ENCODE measurements at regions not wholly inside any gene's neighbourhood (a gene's known extent, or its start where the extent isn't known, plus 50 kb on each side); places are given as distances from the start of the nearest gene placed in this dataset.
"Not testable (repeated sequence)": the region's sequence is repeated elsewhere in the genome, so short reads cannot be mapped to it uniquely, and the experiment has no call there.

DNA sequence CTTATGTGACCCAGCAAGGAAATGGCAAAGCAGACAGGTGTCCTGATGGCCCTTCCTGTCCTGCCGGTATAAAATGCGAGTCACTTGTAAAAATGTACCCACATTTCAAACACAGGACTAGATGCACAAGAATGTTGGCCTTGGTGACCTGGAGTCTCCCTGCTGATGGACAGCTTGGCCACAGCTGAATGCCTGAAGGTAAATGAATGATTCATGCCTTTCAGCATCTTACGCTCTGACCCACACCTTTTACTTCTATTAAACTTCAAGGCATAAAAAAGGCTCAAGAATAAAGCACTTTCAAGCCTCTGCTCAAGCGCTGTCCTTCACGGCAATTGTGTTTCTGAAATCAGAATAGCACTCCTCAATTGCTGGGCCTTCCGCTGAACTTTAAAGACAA is 228.0 kb upstream of the SLCO3A1 start:
- no peak for DNase-seq

DNA sequence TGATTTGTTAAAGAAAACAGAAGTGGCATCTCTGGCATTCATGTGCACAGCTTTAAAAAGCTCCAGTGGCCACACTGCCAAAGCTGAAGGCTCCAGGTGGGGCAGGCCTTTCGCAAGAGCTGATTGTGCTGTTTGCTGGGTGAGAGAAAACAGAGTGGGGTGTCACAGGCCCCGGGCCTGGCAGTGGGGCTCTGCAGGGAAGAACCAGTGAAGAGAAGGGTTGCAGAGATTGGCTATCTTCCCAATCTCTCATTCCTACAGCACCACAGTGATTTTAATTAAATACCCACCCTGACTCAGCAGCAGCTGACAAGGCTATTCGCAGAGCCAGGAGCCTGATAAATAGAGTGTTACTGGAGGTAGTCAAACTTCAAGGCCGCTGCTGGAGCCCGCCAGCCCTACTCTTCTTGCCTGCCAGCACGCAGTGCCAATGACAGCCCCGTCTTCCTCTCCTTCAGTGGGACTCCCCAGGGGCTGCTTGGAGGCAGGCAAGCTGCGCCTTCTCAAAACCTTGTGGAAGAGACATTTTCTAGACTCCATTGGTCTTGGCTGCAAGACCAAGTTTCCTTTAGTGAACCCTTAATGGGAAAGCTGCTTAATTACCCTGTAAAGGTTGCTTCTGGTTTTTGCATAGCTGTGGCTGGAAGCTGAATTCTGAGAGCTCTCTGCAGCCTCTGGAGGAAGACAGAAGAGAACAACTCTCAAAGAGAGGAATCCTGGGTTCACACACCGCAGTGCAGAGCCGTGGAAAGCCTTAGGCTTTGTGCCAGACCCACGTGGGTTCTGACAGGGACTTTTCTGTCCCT is 225.8 kb upstream of the SLCO3A1 start:
- DNase-seq: no peak

DNA sequence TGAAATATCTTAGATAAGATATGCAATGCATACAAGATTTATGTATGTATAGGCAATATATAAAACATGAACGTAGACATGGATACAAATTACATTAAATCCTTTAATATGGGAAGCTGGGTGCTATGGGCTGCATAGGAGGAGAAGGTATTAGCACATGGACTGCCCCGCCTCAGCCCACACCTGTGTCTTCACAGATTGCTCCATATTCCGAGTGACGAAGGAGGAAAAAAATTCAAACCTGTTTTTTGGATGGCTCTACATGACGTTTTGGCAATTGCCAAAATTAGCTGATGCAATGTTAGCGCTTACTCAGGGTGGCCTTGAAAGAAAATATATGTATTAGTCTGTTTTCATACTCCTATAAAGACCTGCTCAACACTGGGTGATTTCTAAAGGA is 223.4 kb upstream of the SLCO3A1 start:
- DNase-seq: no peak

DNA sequence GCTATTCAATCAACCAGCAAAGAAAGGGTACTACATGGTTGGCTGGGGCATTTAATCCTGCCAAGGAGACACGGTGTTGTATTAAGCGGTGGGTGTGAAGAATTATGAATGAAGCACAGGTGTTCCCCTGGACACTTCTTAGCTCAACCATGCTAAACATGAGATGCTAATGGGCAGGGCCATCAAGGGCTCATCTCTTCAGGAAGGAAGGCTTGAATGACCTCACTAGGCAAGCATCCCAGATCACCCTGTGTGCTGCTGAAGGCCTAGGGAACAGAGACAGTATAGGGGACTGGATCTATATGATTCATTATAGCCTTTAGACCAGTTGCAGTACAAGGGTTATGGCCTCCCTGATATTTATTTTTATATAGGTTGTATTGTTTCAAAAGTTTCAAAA is 221.3 kb upstream of the SLCO3A1 start:
- peak in 1 of 2 experiments; percentile 6 for DNase-seq

DNA sequence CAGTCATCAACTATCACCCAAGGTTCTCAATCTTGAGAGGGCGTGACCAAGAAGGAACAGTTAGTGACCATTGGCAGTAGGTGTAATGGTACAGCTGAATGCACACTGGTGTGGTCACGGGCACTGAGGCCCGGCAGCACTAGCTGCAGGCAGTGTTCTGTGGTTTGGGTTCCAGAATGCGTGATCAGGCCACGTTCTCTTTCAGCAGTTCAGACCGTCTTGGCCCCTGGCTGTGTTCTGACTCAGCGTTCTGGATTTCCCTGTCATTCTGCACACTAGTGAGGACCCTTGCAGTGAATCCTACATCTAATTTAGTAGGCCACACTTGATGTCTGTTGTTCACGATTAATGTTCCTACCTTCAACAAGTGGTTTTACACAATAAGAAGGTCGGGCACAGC is 220.5 kb upstream of the SLCO3A1 start:
- DNase-seq: no peak

DNA sequence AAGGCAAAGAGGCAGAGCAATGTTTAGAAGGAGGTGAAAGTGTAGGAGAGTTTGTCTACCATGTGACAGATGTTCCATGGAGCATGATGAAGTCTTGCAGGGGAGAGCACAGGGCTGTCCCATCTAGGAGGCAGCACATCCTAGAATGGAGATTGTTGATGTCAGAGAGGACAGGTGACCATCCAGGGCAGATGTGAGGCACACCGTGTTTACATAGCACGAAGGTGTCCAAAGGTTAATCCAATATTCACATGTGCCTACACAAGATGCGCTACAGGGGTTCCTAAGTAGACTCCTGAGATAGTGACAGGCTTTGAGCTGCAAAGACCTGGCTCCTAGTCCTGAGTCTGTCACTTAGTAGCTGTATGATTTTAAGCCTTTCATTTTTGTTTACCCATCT is 219.3 kb upstream of the SLCO3A1 start:
- no peak for DNase-seq

DNA sequence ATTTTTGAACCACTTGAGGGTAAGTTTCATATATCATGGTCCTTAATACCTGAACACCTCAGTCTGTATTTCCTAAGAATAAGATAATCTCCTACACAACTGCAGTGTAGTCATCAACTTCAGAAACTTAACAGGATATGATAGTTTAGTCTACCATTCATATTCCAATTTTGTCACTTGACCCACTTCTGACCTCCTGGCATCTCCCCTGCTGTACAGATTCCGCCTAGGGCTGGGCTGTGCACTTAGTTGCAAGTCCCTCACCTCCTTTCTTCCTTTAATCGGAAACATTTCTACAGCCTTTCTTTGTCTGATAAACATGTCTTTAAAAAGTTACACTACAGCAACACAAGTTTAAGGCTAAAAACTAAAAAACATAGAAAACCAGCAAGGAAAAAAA is 218.4 kb upstream of the SLCO3A1 start:
- no peak for DNase-seq

DNA sequence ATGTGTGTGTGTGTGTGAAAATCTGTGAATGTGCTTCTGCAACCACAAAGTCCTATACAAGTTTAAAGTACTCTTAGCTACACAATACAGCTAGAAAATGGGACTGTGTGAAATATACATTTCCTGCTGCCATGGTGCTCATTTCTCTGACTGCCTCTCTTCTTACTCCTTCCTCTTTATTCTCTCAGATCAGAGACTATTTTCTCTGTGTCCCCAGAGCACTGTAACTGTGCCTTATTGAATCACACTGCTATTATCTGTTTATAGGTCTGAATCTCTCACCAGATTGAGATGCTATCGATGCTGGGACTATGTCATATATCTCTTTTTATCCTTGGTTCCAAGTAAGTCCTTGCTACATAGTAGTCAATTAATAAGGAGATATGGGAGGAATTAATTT is 217.9 kb upstream of the SLCO3A1 start:
- no peak for DNase-seq

DNA sequence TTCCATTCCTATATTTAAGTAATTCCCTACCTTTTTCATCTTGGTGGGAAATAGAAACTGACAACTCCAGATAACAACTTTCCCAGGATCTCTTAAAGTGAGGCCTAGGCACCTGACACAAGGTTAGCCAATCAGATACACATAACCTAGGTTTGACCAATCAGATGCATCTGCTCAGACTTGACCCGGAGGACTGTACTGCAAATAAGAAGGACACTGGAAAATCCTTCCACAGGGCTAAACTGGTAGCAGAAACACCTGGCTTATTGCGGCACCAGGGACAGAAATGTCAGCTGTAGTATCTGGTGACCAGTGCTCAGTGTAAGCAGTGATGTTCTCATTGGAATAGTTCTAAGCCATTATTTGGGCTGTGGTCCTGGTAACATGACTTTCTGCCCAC is 204.5 kb upstream of the SLCO3A1 start:
- no peak for DNase-seq

DNA sequence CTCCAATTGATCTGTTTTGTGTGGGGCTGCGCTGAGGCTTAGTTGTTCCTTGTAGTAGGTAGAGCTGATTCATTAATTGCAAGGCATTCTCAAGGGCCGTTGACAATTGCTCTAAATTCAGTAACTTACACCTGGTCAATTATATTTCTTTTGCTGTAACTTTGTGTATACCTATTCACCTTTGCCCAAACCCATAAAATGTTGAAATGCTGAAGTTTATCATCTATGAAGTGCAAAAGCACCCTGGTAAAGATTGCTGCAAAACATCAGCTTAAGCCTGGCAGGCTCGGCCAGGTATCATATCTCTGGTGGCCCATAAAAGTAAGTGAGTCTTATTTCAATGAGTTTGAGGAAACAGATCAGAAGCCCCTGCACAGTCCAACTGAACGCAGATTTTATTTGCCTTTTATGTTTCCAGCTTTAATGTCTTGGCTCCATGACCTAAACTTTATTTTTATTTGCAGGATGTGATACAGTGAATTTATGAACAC is 203.6 kb upstream of the SLCO3A1 start:
- DNase-seq: no peak

DNA sequence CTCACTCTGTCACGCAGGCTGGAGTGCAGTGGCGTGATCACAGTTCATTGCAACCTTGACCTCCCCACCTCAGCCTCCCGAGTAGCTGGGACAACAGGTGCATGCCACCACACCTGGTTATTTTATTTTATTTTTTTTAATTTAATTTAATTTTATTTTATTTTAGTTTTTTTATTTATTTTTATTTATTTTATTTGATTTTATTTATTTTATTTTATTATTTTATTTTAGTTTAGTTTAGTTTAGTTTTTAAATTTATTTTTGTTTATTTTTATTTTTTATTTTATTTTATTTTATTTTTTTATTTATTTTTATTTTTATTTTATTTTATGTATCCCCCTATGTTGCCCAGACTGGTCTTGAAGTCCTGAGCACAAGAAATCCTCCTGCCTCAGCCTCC is 202.3 kb upstream of the SLCO3A1 start:
- no peak for DNase-seq

DNA sequence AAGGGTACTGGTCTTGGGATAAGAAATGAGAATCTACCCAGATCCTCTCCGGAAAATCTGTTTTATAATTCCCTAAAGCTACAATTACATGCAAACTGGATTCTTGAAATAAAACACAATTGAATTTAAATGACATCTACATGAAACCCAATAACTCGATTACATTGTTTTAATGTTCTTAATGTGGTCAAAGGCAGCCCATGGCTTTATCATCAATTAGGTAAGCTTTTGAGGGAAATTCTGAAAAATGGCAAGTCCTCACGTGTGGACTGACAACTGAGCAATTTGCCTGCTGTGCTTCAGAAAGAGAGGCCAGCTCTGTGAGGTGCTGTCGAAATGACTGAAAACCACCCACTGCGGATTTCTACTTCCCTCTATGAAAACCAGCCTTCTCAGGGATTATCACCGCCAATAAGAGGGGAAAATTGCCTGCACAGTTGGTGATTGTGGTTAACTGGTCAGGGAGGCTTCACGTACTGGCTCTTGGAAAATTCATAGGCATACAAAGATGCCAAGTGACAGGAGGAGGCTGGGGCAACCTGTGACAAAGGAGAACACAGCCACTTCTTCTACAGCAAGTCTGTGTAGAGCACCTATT is 200.8 kb upstream of the SLCO3A1 start:
- DNase-seq: peak in 1 of 2 experiments; percentile 9

DNA sequence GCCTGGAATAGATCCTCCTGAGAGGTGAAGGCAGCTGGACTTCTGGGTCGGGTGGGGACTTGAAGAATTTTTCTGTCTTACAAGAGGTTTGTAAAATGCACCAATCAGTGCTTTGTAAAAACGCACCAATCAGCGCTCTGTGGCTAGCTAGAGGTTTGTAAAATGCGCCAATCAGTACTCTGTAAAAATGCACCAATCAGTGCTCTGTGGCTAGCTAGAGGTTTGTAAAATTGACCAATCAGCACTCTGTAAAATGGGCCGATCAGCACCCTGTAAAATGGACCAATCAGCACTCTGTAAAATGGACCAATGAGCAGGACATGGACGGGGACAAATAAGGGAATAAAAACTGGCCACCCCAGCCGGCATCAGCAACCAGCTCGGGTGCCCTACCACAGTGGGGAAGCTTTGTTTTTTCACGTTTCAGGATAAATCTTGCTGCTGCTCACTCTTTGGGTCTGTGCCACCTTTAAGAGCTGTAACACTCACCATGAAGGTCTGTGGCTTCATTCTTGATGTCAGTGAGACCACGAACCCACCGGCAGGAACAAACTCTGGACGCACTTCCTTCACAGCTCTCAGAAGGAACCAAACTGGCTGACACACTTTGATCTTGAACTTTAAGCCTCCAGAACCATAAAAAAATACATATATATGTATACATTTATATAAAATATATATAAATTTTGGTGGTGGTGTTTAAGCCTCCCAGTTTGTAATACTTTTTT is 197.8 kb upstream of the SLCO3A1 start:
- not testable (repeated sequence) for DNase-seq

DNA sequence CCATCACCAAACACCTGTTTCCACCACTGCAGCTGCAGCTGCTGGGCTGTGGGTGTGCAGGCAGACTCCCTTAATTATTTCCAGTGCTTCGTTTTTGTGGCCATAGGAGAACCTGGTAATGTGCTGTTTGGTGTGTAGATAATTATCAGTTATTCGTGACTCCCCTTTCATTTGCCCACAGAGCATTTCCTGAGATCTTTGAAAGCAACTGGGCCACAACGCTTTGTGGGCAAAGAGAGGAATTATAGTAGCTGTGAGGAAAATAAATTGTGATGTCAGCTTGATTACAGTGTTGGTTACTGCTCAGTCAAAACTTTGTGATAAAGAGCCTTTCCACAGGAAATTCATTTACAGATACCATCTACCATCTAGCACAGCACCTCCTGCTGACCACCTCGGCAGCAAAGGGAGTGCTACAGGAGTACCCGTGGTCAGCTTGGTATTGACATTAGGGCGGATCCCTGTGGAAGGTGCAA is 193.3 kb upstream of the SLCO3A1 start:
- DNase-seq: no peak

DNA sequence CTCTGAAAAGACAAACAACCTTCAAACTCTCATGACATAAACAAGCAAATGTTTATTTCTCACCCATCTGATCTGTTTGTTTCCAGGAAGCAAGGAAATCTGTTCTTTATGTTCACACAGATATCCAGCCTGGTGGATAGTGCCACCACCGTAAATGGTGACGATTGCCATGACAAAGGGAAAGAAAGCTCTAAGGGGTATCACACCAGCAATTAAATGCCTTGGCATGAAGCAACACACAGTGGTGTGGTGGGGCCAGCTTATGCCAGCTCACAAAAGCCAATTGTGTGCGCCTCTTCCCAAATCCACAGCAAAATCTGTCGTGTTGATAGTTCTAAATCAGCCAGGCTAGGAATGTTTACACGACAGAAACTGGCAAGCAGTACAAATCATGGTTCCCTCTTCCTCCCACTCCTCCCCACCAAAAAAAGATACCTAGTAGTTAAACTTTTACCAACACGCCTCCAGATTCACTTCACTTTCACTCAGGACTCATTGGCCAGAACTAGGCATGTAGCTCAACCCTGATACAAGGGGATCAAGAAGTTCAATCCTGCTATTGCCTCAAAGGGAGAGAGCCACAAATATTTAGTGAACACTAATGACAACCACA is 189.2 kb upstream of the SLCO3A1 start:
- no peak for DNase-seq

DNA sequence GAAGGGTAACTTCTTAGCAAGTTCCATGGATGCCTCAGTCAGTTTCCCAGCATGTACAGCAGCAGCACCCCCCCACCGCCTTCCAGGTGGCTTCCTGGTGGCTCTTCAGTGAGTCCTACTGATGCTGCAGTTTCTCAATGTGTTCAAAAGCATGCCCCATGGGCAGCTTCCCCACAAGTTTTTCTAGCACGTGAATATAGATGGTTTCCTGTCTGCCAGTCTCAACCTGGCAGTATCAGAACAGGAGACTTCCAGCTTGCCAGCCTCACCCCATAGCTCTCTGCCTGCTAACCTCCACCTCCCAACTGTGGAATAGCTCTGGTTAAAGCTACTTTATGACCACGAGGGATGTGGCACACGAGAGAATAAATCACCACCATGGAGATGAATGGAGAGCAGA is 188.3 kb upstream of the SLCO3A1 start:
- no peak for DNase-seq

DNA sequence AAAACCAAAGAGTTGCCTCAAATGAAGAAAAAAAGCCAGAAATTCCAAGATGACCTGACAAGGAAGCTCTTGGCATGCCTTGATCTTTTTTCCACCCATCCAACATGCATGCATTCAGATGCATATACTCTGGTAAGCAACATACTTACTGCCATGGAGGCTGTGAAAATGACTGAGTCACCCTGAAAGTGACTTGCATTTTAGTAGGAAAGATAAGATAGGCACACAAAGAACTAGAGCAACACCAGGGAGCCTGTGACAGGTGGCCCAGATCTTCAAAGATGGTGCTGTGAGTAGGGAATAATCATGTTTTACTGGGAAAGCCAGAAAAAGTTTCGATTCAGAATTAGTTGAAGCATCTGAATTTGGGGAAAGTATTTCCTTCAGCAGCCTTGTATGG is 185.1 kb upstream of the SLCO3A1 start:
- no peak for DNase-seq

DNA sequence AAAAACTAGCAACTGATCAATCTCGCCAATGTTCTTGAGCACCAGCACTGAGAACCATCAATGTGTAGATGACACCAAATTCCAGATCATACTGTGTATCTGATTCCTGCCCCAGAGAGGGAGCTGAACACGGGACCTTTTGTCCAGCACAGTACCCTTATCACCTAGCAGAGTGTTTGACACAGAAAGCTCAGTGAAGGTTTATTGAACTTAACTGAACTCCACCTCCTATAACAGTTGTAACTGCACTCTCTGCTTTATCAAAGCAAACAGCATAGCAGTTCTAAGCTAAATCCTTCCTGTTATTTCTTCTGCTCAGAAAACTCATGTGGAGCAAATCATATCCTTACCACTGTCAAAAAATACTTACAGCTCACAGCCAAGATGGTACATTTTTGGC is 183.4 kb upstream of the SLCO3A1 start:
- DNase-seq: no peak

DNA sequence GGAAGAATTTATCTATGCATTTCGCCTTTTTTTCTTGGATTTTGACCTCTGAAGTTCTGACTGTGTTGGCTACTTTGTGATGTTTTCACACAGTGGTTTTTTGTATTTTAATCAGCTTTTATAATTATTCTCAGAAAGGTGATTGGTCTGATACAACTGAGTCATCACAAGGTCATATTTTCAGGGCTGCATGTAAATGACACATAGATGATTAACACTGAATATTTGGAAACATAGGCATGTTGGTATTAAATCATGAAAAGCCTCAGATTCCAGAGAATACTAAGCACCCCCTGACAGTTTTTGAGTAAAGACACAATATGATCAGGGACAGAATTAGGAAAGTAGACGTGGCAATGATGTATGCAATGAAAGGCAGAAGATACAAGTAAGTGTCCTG is 175.5 kb upstream of the SLCO3A1 start:
- no peak for DNase-seq

DNA sequence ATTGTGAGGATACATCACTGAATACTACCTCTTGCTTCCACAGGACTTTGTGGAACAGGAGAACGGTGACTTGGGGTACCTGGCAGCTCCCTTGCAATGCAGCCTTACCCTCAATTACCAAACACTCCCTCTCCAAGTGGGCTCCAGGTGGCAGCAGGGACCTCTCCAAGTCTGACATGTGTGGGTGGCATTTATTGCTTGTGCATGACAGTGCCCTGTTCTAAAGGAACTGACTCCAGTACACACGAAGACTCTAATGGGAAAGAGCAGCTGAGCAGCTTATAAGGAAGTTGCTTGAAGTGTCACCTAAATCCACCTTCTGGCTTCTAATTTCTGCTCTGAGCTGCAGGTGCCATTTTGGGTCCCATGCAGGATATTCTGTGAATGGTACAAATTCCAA is 174.1 kb upstream of the SLCO3A1 start:
- peak; percentile 22 to 54 for DNase-seq

DNA sequence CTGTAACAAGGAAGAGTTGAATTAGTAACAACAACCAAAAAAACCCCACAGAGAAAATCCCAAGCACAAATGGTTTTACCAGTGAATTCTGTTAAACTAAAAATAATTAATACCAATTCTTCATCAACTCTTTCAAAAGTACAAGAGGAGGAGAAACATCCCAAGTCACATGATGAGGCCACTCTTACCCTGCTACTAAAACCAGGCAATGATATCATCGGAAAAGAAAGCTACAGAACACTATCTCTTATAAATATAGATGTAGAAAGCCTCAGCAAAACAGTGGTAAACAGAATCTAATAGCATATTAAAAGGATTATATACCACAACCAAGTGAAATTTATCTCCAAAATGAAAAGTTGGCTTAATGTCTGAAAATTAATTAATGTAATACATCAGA is 168.1 kb upstream of the SLCO3A1 start:
- DNase-seq: no peak

DNA sequence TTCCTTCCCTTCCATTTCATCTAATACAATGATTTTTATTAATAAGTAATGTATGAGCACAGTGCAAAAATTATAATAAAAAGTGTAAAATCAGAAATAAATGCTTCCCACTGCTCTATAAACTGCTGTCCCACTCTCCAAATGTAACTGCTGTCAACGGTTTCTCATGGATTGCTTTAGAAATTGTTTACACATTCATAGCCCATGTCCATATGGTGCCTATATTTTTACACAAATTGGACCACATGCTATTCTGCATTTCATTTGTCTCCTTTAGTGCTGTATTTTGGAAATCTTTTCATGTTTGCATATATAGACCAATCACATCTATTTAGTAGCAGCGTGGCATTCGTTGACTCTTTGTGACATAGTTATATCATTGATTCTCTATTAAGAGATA is 164.7 kb upstream of the SLCO3A1 start:
- peak in 1 of 2 experiments; percentile 37 for DNase-seq

DNA sequence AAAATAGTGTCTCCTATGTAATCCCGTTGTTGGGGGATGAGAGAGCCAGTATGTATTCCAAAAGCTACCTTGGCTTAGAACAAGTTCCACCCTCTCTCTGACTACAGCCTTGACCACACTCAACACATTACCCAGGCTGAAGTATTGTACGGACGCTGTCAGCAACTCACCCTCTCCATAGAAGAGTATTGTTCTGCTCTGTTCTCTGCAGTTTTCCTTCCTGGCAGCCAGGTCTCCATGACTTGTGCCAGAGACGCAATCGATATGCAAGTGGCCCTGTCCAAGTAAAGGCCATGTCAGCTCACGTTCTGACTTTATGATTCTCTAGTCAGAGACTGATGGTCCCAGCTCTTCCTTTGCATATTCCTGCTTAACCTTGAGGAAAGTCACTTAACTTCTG is 164.1 kb upstream of the SLCO3A1 start:
- peak in 1 of 2 experiments; percentile 6 for DNase-seq
